K562 (cell line): ENCODE measurements at regions not wholly inside any gene's neighbourhood (a gene's known extent, or its start where the extent isn't known, plus 50 kb on each side); places are given as distances from the start of the nearest gene placed in this dataset.

Experiments
- ATAC-seq: fragments of 200-7000 bp; cut with Tn5 transposase; 3 replicates; pipeline ENCODE4 v1.9.1; 2020; ENCODE audit warnings: moderate library complexity
- BruUV-seq: library from RNA; stranded (reverse); fragments of 400-500 nt; replicated peaks from 2 replicates; lab custom pipeline; 2021; lab: Mats Ljungman, UMichigan
- CTCF ChIA-PET: fragments of 300-600 bp; formaldehyde crosslinking; extraction: SDS; loops from one replicate; lab custom pipeline; 2021; ENCODE audit warnings: low intra/inter-chr PET ratio; lab: Yijun Ruan, JAX
- POLR2A ChIA-PET: fragments of 300-600, 350-650 bp; sonication (Branson Sonifier 250); formaldehyde crosslinking; extraction: SDS; loops from one replicate; lab custom pipeline; 2021; ENCODE audit warnings: antibody characterized with exemption, inconsistent platforms; lab: Yijun Ruan, JAX
- DNase-seq, 4 experiments: peaks; one replicate each; pipeline versions ENCODE4 v3.0.0 to v3.0.0-alpha.2; 2011 to 2018; ENCODE audit warnings: low spot score in 3 of 4, mixed read lengths in 3 of 4; ENCODE audit errors: extremely low read depth in 1 of 4
- FAIRE-seq: peaks from 2 replicates; lab custom pipeline; 2011; peaks lifted over from hg19 to GRCh38; lab: Jason Lieb, UNC
- H2AFZ ChIP-seq: 2 replicates; pipeline ENCODE4 v1.6.0; 2011; ENCODE audit warnings: low read depth, low read length, control low read depth, inconsistent platforms
- H3K27ac ChIP-seq: fragments of 200-600 bp; 3 replicates; pipeline ENCODE4 v1.8.0; 2011; ENCODE audit warnings: low read depth, mild to moderate bottlenecking, control low read depth, inconsistent platforms, low read length, moderate library complexity, mixed read lengths; ENCODE audit errors: extremely low read depth
- H3K27me3 ChIP-seq, 2 experiments: fragments of 300-600 bp in 1 of 2; 2 replicates in 1 of 2; 3 replicates in 1 of 2; pipeline versions ENCODE4 v1.6.0 to v1.8.0; 2011; ENCODE audit warnings: inconsistent platforms in 2 of 2, low read length in 2 of 2, mild to moderate bottlenecking in 1 of 2, mixed read lengths in 1 of 2, moderate library complexity in 1 of 2; ENCODE audit not compliant: control insufficient read depth in 2 of 2, insufficient read depth in 2 of 2
- H3K36me3 ChIP-seq: fragments of 300-600 bp; 3 replicates; pipeline ENCODE4 v1.8.0; 2011; ENCODE audit warnings: mild to moderate bottlenecking, low read length, inconsistent platforms; ENCODE audit not compliant: control insufficient read depth, insufficient read depth
- H3K4me1 ChIP-seq, 2 experiments: fragments of 200-600 bp in 1 of 2; replicated peaks in 1 of 2; 2 replicates in 1 of 2; 3 replicates in 1 of 2; pipeline versions ENCODE4 v1.5.1 to v1.8.0; 2011; ENCODE audit warnings: inconsistent platforms in 2 of 2, low read length in 2 of 2, mild to moderate bottlenecking in 1 of 2, mixed read lengths in 1 of 2, moderate library complexity in 1 of 2; ENCODE audit not compliant: control insufficient read depth in 2 of 2, insufficient read depth in 2 of 2
- H3K4me2 ChIP-seq: 2 replicates; pipeline ENCODE4 v1.6.1; 2011; ENCODE audit warnings: low read length, control low read depth, inconsistent platforms, mixed read lengths; ENCODE audit not compliant: insufficient read depth
- H3K4me3 ChIP-seq: fragments of 200-600 bp; sonication (generic), shearing (Covaris generic); 2 replicates; pipeline ENCODE4 v1.5.1; 2016; ENCODE audit warnings: control low read depth, inconsistent platforms
- H3K79me2 ChIP-seq: fragments of 200-600 bp; 3 replicates; pipeline ENCODE4 v1.8.0; 2011; ENCODE audit warnings: low read length, inconsistent platforms; ENCODE audit not compliant: control insufficient read depth, insufficient read depth
- H3K9ac ChIP-seq, 2 experiments: 2 replicates each; pipeline versions ENCODE4 v1.6.0 to v1.6.1; 2011; ENCODE audit warnings: low read depth in 2 of 2, low read length in 2 of 2, control low read depth in 1 of 2, inconsistent platforms in 1 of 2, mild to moderate bottlenecking in 1 of 2, mixed read lengths in 1 of 2; ENCODE audit not compliant: insufficient read depth in 1 of 2
- H3K9me1 ChIP-seq: one replicate; pipeline ENCODE4 v1.6.0; 2011; ENCODE audit warnings: inconsistent platforms, mild to moderate bottlenecking, low read length, moderate library complexity; ENCODE audit not compliant: control insufficient read depth, insufficient read depth
- H3K9me3 ChIP-seq: replicated peaks from 2 replicates; pipeline ENCODE4 v1.5.1; 2011; ENCODE audit warnings: low read depth, low read length, inconsistent platforms; ENCODE audit not compliant: control insufficient read depth, insufficient read depth
- H4K20me1 ChIP-seq: replicated peaks from 2 replicates; pipeline ENCODE4 v1.6.1; 2011; ENCODE audit warnings: low read length, inconsistent platforms, mixed read lengths; ENCODE audit not compliant: control insufficient read depth, insufficient read depth
- CHD2 ChIP-seq: IDR thresholded peaks from 2 replicates; pipeline ENCODE4 v1.6.1; 2011; ENCODE audit warnings: low read depth, low read length
- FOXM1 ChIP-seq, 2 experiments: fragments of 450-650 bp in 1 of 2; sonication (generic) in 1 of 2; formaldehyde crosslinking in 1 of 2; IDR thresholded peaks; 2 replicates each; pipeline versions ENCODE4 v1.6.1 to v1.9.0; 2017 to 2022; ENCODE audit warnings: low read depth in 2 of 2, mild to moderate bottlenecking in 2 of 2, missing genetic modification reagents in 1 of 2, moderate library complexity in 1 of 2
- MEF2D ChIP-seq: conservative IDR thresholded peaks from 2 replicates; pipeline ENCODE4 v1.6.1; 2016; ENCODE audit warnings: low read depth, missing genetic modification characterization, missing compliant biosample characterization
- POLR2G ChIP-seq: fragments of 200-400 bp; formaldehyde crosslinking; IDR thresholded peaks from 2 replicates; pipeline ENCODE4 v1.6.1; 2017; ENCODE audit warnings: low read depth, mild to moderate bottlenecking, antibody characterized with exemption, low read length, moderate library complexity
- U2AF2 ChIP-seq: fragments of 200-400 bp; formaldehyde crosslinking; optimal IDR thresholded peaks from 2 replicates; pipeline ENCODE3; 2017; ENCODE audit warnings: low read depth, mild to moderate bottlenecking, low read length
- ZBTB7A ChIP-seq: IDR thresholded peaks from 2 replicates; pipeline ENCODE4 v1.6.1; 2011; ENCODE audit warnings: low read depth, mild to moderate bottlenecking, low read length, moderate library complexity, borderline replicate concordance; ENCODE audit not compliant: control insufficient read depth
- ZNF507 ChIP-seq: conservative IDR thresholded peaks from 2 replicates; pipeline ENCODE4 v1.6.1; 2017; ENCODE audit warnings: missing genetic modification characterization, missing compliant biosample characterization
- WGBS: fragments of 100-300 bp; shearing (Covaris generic); methylation state at CpG from one replicate; pipeline ENCODE4 v1.1.6; 2016; ENCODE audit warnings: low coverage, mixed read lengths; ENCODE audit not compliant: insufficient coverage; ENCODE audit errors: missing lambda C conversion rate; 5-methylcytosine and 5-hydroxymethylcytosine counted together
- in situ Hi-C: fragments of 300-500 bp; cut with MboI; formaldehyde crosslinking; loops from 4 replicates; pipeline ENCODE4 v1.15.0; 2018; ENCODE audit warnings: inconsistent platforms, mixed read lengths
- intact Hi-C: fragments of 100-400 bp; cut with micrococcal nuclease; formaldehyde crosslinking; loops from 2 replicates; pipeline ENCODE4 v1.14.2; 2022
- TF ChIP-seq, protein P1 (sequence below): sonication (generic); formaldehyde crosslinking; IDR thresholded peaks from 2 replicates; pipeline ENCODE4 v1.9.0; 2022; ENCODE audit warnings: mild to moderate bottlenecking, missing genetic modification reagents

DNA sequence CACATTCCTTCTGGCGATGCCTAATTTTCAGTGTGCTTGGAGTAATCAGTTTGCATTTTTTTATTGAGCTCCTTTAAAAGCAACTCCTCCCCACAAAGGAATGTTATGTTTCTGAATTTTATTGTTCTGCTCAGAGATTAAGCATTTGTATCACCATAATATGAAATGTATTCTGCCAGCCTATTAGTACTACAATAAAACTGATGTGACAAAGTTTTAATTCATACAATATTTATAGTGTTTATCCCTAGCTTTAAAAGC is 236.9 kb upstream of the ASCC3 start:
- in situ Hi-C loops = no loop called here
- no peak overlapping the region for H3K27ac ChIP-seq
- CTCF ChIA-PET = no interaction called here
- no peak overlapping the region for H3K4me2 ChIP-seq
- H2AFZ ChIP-seq = no peak overlapping the region
- no peaks in the 10 kb centered on the region for H3K9me3 ChIP-seq
- H3K9ac ChIP-seq = no peak overlapping the region
- H3K4me3 ChIP-seq = no peak overlapping the region
- POLR2A ChIA-PET = no interaction called here
- H3K4me1 ChIP-seq = no peaks in the 10 kb centered on the region
- H3K27me3 ChIP-seq = no peaks in the 10 kb centered on the region
- WGBS = 0% methylated on average over 1 of the region's 1 CpG
- no peaks in the 10 kb centered on the region for H3K79me2 ChIP-seq
- H3K36me3 ChIP-seq = no peaks in the 10 kb centered on the region
- H4K20me1 ChIP-seq = no peaks in the 10 kb centered on the region
- intact Hi-C loops = no loop called here
- FAIRE-seq (no peak), DNase-seq (no peak), ATAC-seq (no peak)
- no TSS peak for BruUV-seq
- no peaks in the 10 kb centered on the region for H3K9me1 ChIP-seq
- TF ChIP-seq, protein P1, sequence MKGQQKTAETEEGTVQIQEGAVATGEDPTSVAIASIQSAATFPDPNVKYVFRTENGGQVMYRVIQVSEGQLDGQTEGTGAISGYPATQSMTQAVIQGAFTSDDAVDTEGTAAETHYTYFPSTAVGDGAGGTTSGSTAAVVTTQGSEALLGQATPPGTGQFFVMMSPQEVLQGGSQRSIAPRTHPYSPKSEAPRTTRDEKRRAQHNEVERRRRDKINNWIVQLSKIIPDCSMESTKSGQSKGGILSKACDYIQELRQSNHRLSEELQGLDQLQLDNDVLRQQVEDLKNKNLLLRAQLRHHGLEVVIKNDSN (CRISPR knock-in tag) = no peak
- TF ChIP-seq FOXM1 (IDR thresholded peaks at IDR 0.05; ENCODE audit: low read depth) (no peak), FOXM1 (CRISPR knock-in tag; IDR thresholded peaks at IDR 0.05; ENCODE audit: low read depth) (no peak), POLR2G (no peak), MEF2D (tag) (no peak), U2AF2 (no peak), CHD2 (no peak), ZBTB7A (no peak), ZNF507 (tag) (no peak)
